Tibial nerve (tissue), 4 donors: ENCODE measurements at regions not wholly inside any gene's neighbourhood (a gene's known extent, or its start where the extent isn't known, plus 50 kb on each side); places are given as distances from the start of the nearest gene placed in this dataset.

ENCODE experiments used
- DNase-seq, 2 donors: peaks; one replicate each; pipeline ENCODE4 v3.0.0-alpha.2; 2019; ENCODE audit warnings: low spot score in 2 of 2
- H3K27ac ChIP-seq, 4 donors: fragments of 200-600 bp; sonication (generic) in 3 of 4; one replicate each; pipeline ENCODE4 v1.5.1; 2017 to 2019; ENCODE audit warnings: mild to moderate bottlenecking in 1 of 4
- H3K27me3 ChIP-seq, 2 donors: fragments of 200-600 bp; sonication (generic) in 1 of 2; one replicate each; pipeline versions ENCODE4 v1.5.1 to v1.6.0; 2017 to 2019
- H3K36me3 ChIP-seq, 3 donors: fragments of 200-600 bp; sonication (generic); one replicate each; pipeline ENCODE4 v1.5.1; 2018 to 2019
- H3K4me1 ChIP-seq, 4 donors: fragments of 200-600 bp; sonication (generic) in 3 of 4; one replicate each; pipeline ENCODE4 v1.5.1; 2017 to 2019
- H3K4me3 ChIP-seq, 4 donors: fragments of 200-600 bp; sonication (generic) in 3 of 4; one replicate each; pipeline ENCODE4 v1.5.1; 2017 to 2019; ENCODE audit warnings: mild to moderate bottlenecking in 1 of 4, moderate library complexity in 1 of 4
- H3K9me3 ChIP-seq, 4 donors: fragments of 200-600 bp; sonication (generic) in 3 of 4; one replicate each; pipeline ENCODE4 v1.5.1; 2017 to 2019
- CTCF ChIP-seq, 5 experiments: fragments of 200-600 bp in 3 of 5; fragments of 450-650 bp in 2 of 5; sonication (generic) in 3 of 5; IDR thresholded peaks; one replicate each; pipeline ENCODE4 v1.5.1; 2016 to 2019; ENCODE audit warnings: antibody characterized with exemption in 5 of 5, mild to moderate bottlenecking in 3 of 5, moderate library complexity in 2 of 5
- EP300 ChIP-seq, 2 donors: sonication (generic); formaldehyde crosslinking; IDR thresholded peaks; one replicate each; pipeline ENCODE4 v1.6.1; 2017; ENCODE audit warnings: antibody characterized with exemption in 2 of 2, mild to moderate bottlenecking in 1 of 2
- POLR2A ChIP-seq, 2 donors: fragments of 450-650 bp; IDR thresholded peaks; one replicate each; pipeline ENCODE4 v1.6.1; 2017; ENCODE audit warnings: antibody characterized with exemption in 2 of 2, mild to moderate bottlenecking in 2 of 2, moderate library complexity in 2 of 2
- WGBS, 2 donors: methylation state at CpG; one replicate each; pipeline ENCODE4 v1.1.5; 2018; 5-methylcytosine and 5-hydroxymethylcytosine counted together

GRCh38 chr7:15104411-15105092 lies 202.0 kb upstream of the DGKB start:
- DNase-seq = no peak
- H3K36me3 ChIP-seq = no peaks in the 10 kb centered on the region
- TF ChIP-seq POLR2A (IDR thresholded peaks at IDR 0.05) (no peak), CTCF (IDR thresholded peaks at IDR 0.05) (no peak)
- no peaks in the 10 kb centered on the region for H3K27me3 ChIP-seq
- H3K4me1 ChIP-seq = no peaks in the 10 kb centered on the region
- no peak overlapping the region for H3K27ac ChIP-seq
- 29 to 39% methylated on average over 1 of the region's 1 CpG for WGBS, 2 donors
- no peaks in the 10 kb centered on the region for H3K9me3 ChIP-seq
- no peak overlapping the region for H3K4me3 ChIP-seq

GRCh38 chr7:15099074-15099473 lies 196.5 kb upstream of the DGKB start:
- TF ChIP-seq EP300 (IDR thresholded peaks at IDR 0.05) (no peak), CTCF (IDR thresholded peaks at IDR 0.05) (no peak), POLR2A (IDR thresholded peaks at IDR 0.05) (no peak)
- DNase-seq = no peak
- no peak overlapping the region for H3K27ac ChIP-seq

GRCh38 chr7:15096853-15097252 lies 194.3 kb upstream of the DGKB start:
- no peak for DNase-seq
- H3K27me3 ChIP-seq = no peaks in the 10 kb centered on the region
- H3K27ac ChIP-seq = no peak overlapping the region
- no peaks in the 10 kb centered on the region for H3K4me1 ChIP-seq
- TF ChIP-seq CTCF (IDR thresholded peaks at IDR 0.05) = no peak
- TF ChIP-seq POLR2A (IDR thresholded peaks at IDR 0.05) = no peak
- no peak for TF ChIP-seq EP300 (IDR thresholded peaks at IDR 0.05)
- WGBS, 2 donors = 48 to 61% methylated on average over 4 of the region's 4 CpGs
- no peaks in the 10 kb centered on the region for H3K9me3 ChIP-seq
- H3K36me3 ChIP-seq = no peaks in the 10 kb centered on the region
- no peak overlapping the region for H3K4me3 ChIP-seq

More at GRCh38 chr7:15099074-15099473, 196.5 kb upstream of the DGKB start:
- Histone ChIP-seq H3K36me3 (no peaks in the 10 kb centered on the region), H3K4me3 (no peak overlapping the region), H3K9me3 (no peaks in the 10 kb centered on the region), H3K4me1 (no peaks in the 10 kb centered on the region), H3K27me3 (no peaks in the 10 kb centered on the region)

GRCh38 chr7:15094989-15095388 lies 192.4 kb upstream of the DGKB start:
- H3K27me3 ChIP-seq = no peaks in the 10 kb centered on the region
- no peak for DNase-seq
- no peaks in the 10 kb centered on the region for H3K9me3 ChIP-seq
- TF ChIP-seq CTCF (IDR thresholded peaks at IDR 0.05) (no peak), POLR2A (IDR thresholded peaks at IDR 0.05) (no peak), EP300 (IDR thresholded peaks at IDR 0.05) (no peak)
- H3K27ac ChIP-seq = no peak overlapping the region
- WGBS, 2 donors = 94 to 100% methylated on average over 1 of the region's 1 CpG
- H3K4me1 ChIP-seq = no peaks in the 10 kb centered on the region
- H3K36me3 ChIP-seq = no peaks in the 10 kb centered on the region
- H3K4me3 ChIP-seq = no peak overlapping the region

- no peaks in the 10 kb centered on the region for H3K36me3 ChIP-seq
- H3K4me3 ChIP-seq = no peak overlapping the region
- DNase-seq = no peak
- no peak overlapping the region for H3K27ac ChIP-seq
- no peaks in the 10 kb centered on the region for H3K9me3 ChIP-seq
- WGBS, 2 donors = 57 to 58% methylated on average over 4 of the region's 4 CpGs
- no peaks in the 10 kb centered on the region for H3K27me3 ChIP-seq
- H3K4me1 ChIP-seq = no peaks in the 10 kb centered on the region
- TF ChIP-seq EP300 (IDR thresholded peaks at IDR 0.05) = no peak
- no peak for TF ChIP-seq POLR2A (IDR thresholded peaks at IDR 0.05)
- no peak for TF ChIP-seq CTCF (IDR thresholded peaks at IDR 0.05)
Measured at GRCh38 chr7:15087771-15088170, 185.2 kb upstream of the DGKB start.
